ENCODE measurements at regions not wholly inside any gene's neighbourhood (a gene's known extent, or its start where the extent isn't known, plus 50 kb on each side); places are given as distances from the start of the nearest gene placed in this dataset.
A peak's percentile ranks its signal among the peaks of the same experiment; 100 is the strongest.

GRCh38 chr5:158202801-158203200, 343.9 kb upstream of the CLINT1 start:
- no peak overlapping the region for H3K4me2 ChIP-seq (ENCODE audit: low read depth, low read length)
- H3K27ac ChIP-seq (ENCODE audit: low read length): no peak overlapping the region
- H3K4me1 ChIP-seq (ENCODE audit: low read length): peaks cover 17% of the 10 kb centered on the region
- H3K36me3 ChIP-seq (replicated peaks; ENCODE audit: insufficient read depth, low read length): no peaks in the 10 kb centered on the region
- H2AFZ ChIP-seq (ENCODE audit: low read length): no peak overlapping the region
- H3F3A ChIP-seq (ENCODE audit: insufficient read depth, low read length): no peaks in the 10 kb centered on the region
- DNase-seq: no peak
- H3K4me3 ChIP-seq (ENCODE audit: low read length): no peak overlapping the region
- H3K9me3 ChIP-seq (replicated peaks; ENCODE audit: insufficient read depth, low read length): no peaks in the 10 kb centered on the region
- H3K9ac ChIP-seq (ENCODE audit: low read length): no peak overlapping the region
- no peak for TF ChIP-seq EZH2phosphoT487 (IDR thresholded peaks at IDR 0.05; ENCODE audit: low read length)
- no peak for TF ChIP-seq EZH2 (optimal IDR thresholded peaks at IDR 0.05; ENCODE audit: low read depth, low read length)
- TF ChIP-seq CTCF (IDR thresholded peaks at IDR 0.05; ENCODE audit: low read length): no peak
- no peaks in the 10 kb centered on the region for H4K20me1 ChIP-seq (ENCODE audit: insufficient read depth, low read length)
- H3K79me2 ChIP-seq (ENCODE audit: low read length): no peaks in the 10 kb centered on the region
- H3K9me2 ChIP-seq (replicated peaks; ENCODE audit: insufficient read depth, low read length): no peaks in the 10 kb centered on the region
- no peaks in the 10 kb centered on the region for H3K27me3 ChIP-seq (replicated peaks; ENCODE audit: insufficient read depth, low read length)

- DNase-seq: no peak
- no peak overlapping the region for H3K9ac ChIP-seq (ENCODE audit: low read length)
- no peaks in the 10 kb centered on the region for H3K27me3 ChIP-seq (replicated peaks; ENCODE audit: insufficient read depth, low read length)
- H3K27ac ChIP-seq (ENCODE audit: low read length): no peak overlapping the region
- H2AFZ ChIP-seq (ENCODE audit: low read length): no peak overlapping the region
- no peaks in the 10 kb centered on the region for H3K9me2 ChIP-seq (replicated peaks; ENCODE audit: insufficient read depth, low read length)
- no peaks in the 10 kb centered on the region for H3K79me2 ChIP-seq (ENCODE audit: low read length)
- no peak overlapping the region for H3K4me2 ChIP-seq (ENCODE audit: low read depth, low read length)
- H3K4me3 ChIP-seq (ENCODE audit: low read length): no peak overlapping the region
- H3K9me3 ChIP-seq (replicated peaks; ENCODE audit: insufficient read depth, low read length): no peaks in the 10 kb centered on the region
- H3K36me3 ChIP-seq (replicated peaks; ENCODE audit: insufficient read depth, low read length): no peaks in the 10 kb centered on the region
- no peaks in the 10 kb centered on the region for H3F3A ChIP-seq (ENCODE audit: insufficient read depth, low read length)
- TF ChIP-seq EZH2phosphoT487 (IDR thresholded peaks at IDR 0.05; ENCODE audit: low read length): no peak
- TF ChIP-seq CTCF (IDR thresholded peaks at IDR 0.05; ENCODE audit: low read length): no peak
- no peak for TF ChIP-seq EZH2 (optimal IDR thresholded peaks at IDR 0.05; ENCODE audit: low read depth, low read length)
- H4K20me1 ChIP-seq (ENCODE audit: insufficient read depth, low read length): no peaks in the 10 kb centered on the region
- peaks cover 18% of the 10 kb centered on the region for H3K4me1 ChIP-seq (ENCODE audit: low read length)
These were observed 341.7 kb upstream of the CLINT1 start for GRCh38 chr5:158200619-158201018.

- Histone ChIP-seq H2AFZ (ENCODE audit: low read length) (no peak overlapping the region), H3K27me3 (replicated peaks; ENCODE audit: insufficient read depth, low read length) (no peaks in the 10 kb centered on the region), H3K36me3 (replicated peaks; ENCODE audit: insufficient read depth, low read length) (no peaks in the 10 kb centered on the region), H3K4me2 (ENCODE audit: low read depth, low read length) (no peak overlapping the region), H3F3A (ENCODE audit: insufficient read depth, low read length) (no peaks in the 10 kb centered on the region), H3K9me3 (replicated peaks; ENCODE audit: insufficient read depth, low read length) (no peaks in the 10 kb centered on the region), H3K4me1 (ENCODE audit: low read length) (peaks cover 18% of the 10 kb centered on the region), H3K9ac (ENCODE audit: low read length) (no peak overlapping the region), H4K20me1 (ENCODE audit: insufficient read depth, low read length) (no peaks in the 10 kb centered on the region), H3K4me3 (ENCODE audit: low read length) (no peak overlapping the region), H3K79me2 (ENCODE audit: low read length) (no peaks in the 10 kb centered on the region), H3K27ac (ENCODE audit: low read length) (no peak overlapping the region), H3K9me2 (replicated peaks; ENCODE audit: insufficient read depth, low read length) (no peaks in the 10 kb centered on the region)
- peak; percentile 52 for DNase-seq
- TF ChIP-seq EZH2phosphoT487 (IDR thresholded peaks at IDR 0.05; ENCODE audit: low read length) (no peak), CTCF (IDR thresholded peaks at IDR 0.05; ENCODE audit: low read length) (no peak), EZH2 (optimal IDR thresholded peaks at IDR 0.05; ENCODE audit: low read depth, low read length) (no peak)
These were observed 339.7 kb upstream of the CLINT1 start for GRCh38 chr5:158198636-158199035.

All from MM.1S (cell line).